ENCODE measurements at regions not wholly inside any gene's neighbourhood (a gene's known extent, or its start where the extent isn't known, plus 50 kb on each side); places are given as distances from the start of the nearest gene placed in this dataset.

GRCh38 chr13:33918199-33918932, 100.4 kb downstream of the RFC3 start:
- TF ChIP-seq CTCF (IDR thresholded peaks at IDR 0.05; ENCODE audit: extremely low read depth in 1 of 2, insufficient read depth in 1 of 2, low read depth in 1 of 2, low read length in 2 of 2) = no peak
- TF ChIP-seq, protein P1, sequence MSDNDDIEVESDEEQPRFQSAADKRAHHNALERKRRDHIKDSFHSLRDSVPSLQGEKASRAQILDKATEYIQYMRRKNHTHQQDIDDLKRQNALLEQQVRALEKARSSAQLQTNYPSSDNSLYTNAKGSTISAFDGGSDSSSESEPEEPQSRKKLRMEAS (IDR thresholded peaks at IDR 0.05; ENCODE audit: insufficient read depth, insufficient read length) = no peak
